Stimulated activated naive CD8-positive, alpha-beta T cell treated with anti-CD3 and anti-CD28 coated beads, Interleukin-15, amount 100 ng/mL, for 72 hours (primary cell): ENCODE measurements at regions not wholly inside any gene's neighbourhood (a gene's known extent, or its start where the extent isn't known, plus 50 kb on each side); places are given as distances from the start of the nearest gene placed in this dataset.
"Not testable (repeated sequence)": the region's sequence is repeated elsewhere in the genome, so short reads cannot be mapped to it uniquely, and the experiment has no call there.

ENCODE experiments used
- ATAC-seq: fragments of 150-1000 bp; cut with Tn5 transposase; 2 replicates; pipeline ENCODE4 v1.10.0; 2021; ENCODE audit warnings: mild to moderate bottlenecking, moderate library complexity
- DNase-seq, 2 donors: peaks; one replicate each; pipeline ENCODE4 v3.0.0; 2021 to 2022
- H3K27ac Mint-ChIP-seq, 2 donors: one replicate each; pipeline ENCODE4 v1.8.0; 2022; ENCODE audit warnings: mild to moderate bottlenecking in 2 of 2, mixed read lengths in 2 of 2, moderate library complexity in 2 of 2
- H3K27me3 Mint-ChIP-seq: one replicate; pipeline ENCODE4 v1.8.0; 2022; ENCODE audit warnings: mixed read lengths
- H3K4me1 Mint-ChIP-seq: one replicate; pipeline ENCODE4 v1.8.0; 2022; ENCODE audit warnings: mild to moderate bottlenecking, mixed read lengths
- H3K4me3 Mint-ChIP-seq, 2 donors: one replicate each; pipeline ENCODE4 v1.8.0; 2022; ENCODE audit warnings: mild to moderate bottlenecking in 2 of 2, mixed read lengths in 2 of 2, moderate library complexity in 1 of 2
- H3K9me3 Mint-ChIP-seq, 2 donors: one replicate each; pipeline ENCODE4 v1.8.0; 2022; ENCODE audit warnings: mixed read lengths in 2 of 2

GRCh38 chr10:117788911-117789310 lies 246.4 kb downstream of the EMX2 start:
- ATAC-seq: no peak
- Mint-ChIP-seq H3K27ac (no peak overlapping the region), H3K4me3 (no peak overlapping the region), H3K4me1 (no peaks in the 10 kb centered on the region), H3K27me3 (peaks cover 9% of the 10 kb centered on the region), H3K9me3 (no peaks in the 10 kb centered on the region)
- no peak for DNase-seq

GRCh38 chr10:117790179-117790578 lies 247.6 kb downstream of the EMX2 start:
- Mint-ChIP-seq H3K4me3 (no peak overlapping the region), H3K4me1 (no peaks in the 10 kb centered on the region), H3K27me3 (peaks cover 9% of the 10 kb centered on the region), H3K9me3 (no peaks in the 10 kb centered on the region), H3K27ac (no peak overlapping the region)
- ATAC-seq (no peak), DNase-seq (no peak)

GRCh38 chr10:117790621-117791020 lies 248.1 kb downstream of the EMX2 start:
- Mint-ChIP-seq H3K27me3 (peaks cover 9% of the 10 kb centered on the region), H3K9me3 (no peaks in the 10 kb centered on the region), H3K4me1 (no peaks in the 10 kb centered on the region), H3K4me3 (no peak overlapping the region), H3K27ac (no peak overlapping the region)
- DNase-seq: no peak
- no peak for ATAC-seq

- H3K9me3 Mint-ChIP-seq: no peaks in the 10 kb centered on the region
- H3K27me3 Mint-ChIP-seq: peaks cover 9% of the 10 kb centered on the region
- H3K27ac Mint-ChIP-seq: no peak overlapping the region
- ATAC-seq (no peak), DNase-seq (no peak)
- no peak overlapping the region for H3K4me3 Mint-ChIP-seq
- no peaks in the 10 kb centered on the region for H3K4me1 Mint-ChIP-seq
Measured at GRCh38 chr10:117792214-117792613, 249.7 kb downstream of the EMX2 start.

GRCh38 chr10:117796130-117796745 lies 250.5 kb downstream of the RAB11FIP2 start:
- Mint-ChIP-seq H3K4me1 (no peaks in the 10 kb centered on the region), H3K9me3 (no peaks in the 10 kb centered on the region), H3K4me3 (no peak overlapping the region), H3K27ac (no peak overlapping the region), H3K27me3 (peaks cover 9% of the 10 kb centered on the region)
- DNase-seq (no peak), ATAC-seq (no peak)

- H3K4me3 Mint-ChIP-seq: no peak overlapping the region
- H3K27ac Mint-ChIP-seq: no peak overlapping the region
- no peaks in the 10 kb centered on the region for H3K4me1 Mint-ChIP-seq
- no peak for DNase-seq
- no peak for ATAC-seq
- no peaks in the 10 kb centered on the region for H3K9me3 Mint-ChIP-seq
- peaks cover 4% of the 10 kb centered on the region for H3K27me3 Mint-ChIP-seq
Measured at GRCh38 chr10:117797296-117797695, 249.4 kb downstream of the RAB11FIP2 start.

- Mint-ChIP-seq H3K4me3 (no peak overlapping the region), H3K9me3 (no peaks in the 10 kb centered on the region), H3K27me3 (peaks cover 30% of the 10 kb centered on the region), H3K4me1 (no peaks in the 10 kb centered on the region), H3K27ac (no peak overlapping the region)
- peak; percentile 32 for ATAC-seq
- DNase-seq: no peak
Measured at GRCh38 chr10:117801691-117802090, 245.1 kb downstream of the RAB11FIP2 start.

- Mint-ChIP-seq H3K4me1 (no peaks in the 10 kb centered on the region), H3K27me3 (peaks cover 48% of the 10 kb centered on the region), H3K9me3 (peaks cover 0 to 11% of the 10 kb centered on the region in 2 donors), H3K27ac (no peak overlapping the region), H3K4me3 (no peak overlapping the region)
- no peak for DNase-seq
- peak; percentile 32 for ATAC-seq
Measured at GRCh38 chr10:117804470-117805011, 242.2 kb downstream of the RAB11FIP2 start.

- no peaks in the 10 kb centered on the region for H3K4me1 Mint-ChIP-seq
- H3K4me3 Mint-ChIP-seq: no peak overlapping the region
- DNase-seq (no peak), ATAC-seq (no peak)
- no peak overlapping the region for H3K27ac Mint-ChIP-seq
- H3K9me3 Mint-ChIP-seq: peaks cover 0 to 11% of the 10 kb centered on the region in 2 donors
- H3K27me3 Mint-ChIP-seq: peaks cover 48% of the 10 kb centered on the region
Measured at GRCh38 chr10:117805139-117805538, 241.6 kb downstream of the RAB11FIP2 start.

GRCh38 chr10:117807441-117807840 lies 239.3 kb downstream of the RAB11FIP2 start:
- DNase-seq: no peak
- H3K27me3 Mint-ChIP-seq: peaks cover 48% of the 10 kb centered on the region
- peak overlapping the region in 1 of 2 donors; percentile 83 for H3K27ac Mint-ChIP-seq
- no peak overlapping the region for H3K4me3 Mint-ChIP-seq
- ATAC-seq: no peak
- peaks cover 3 to 15% of the 10 kb centered on the region in 2 donors for H3K9me3 Mint-ChIP-seq
- no peaks in the 10 kb centered on the region for H3K4me1 Mint-ChIP-seq

GRCh38 chr10:117815816-117816215 lies 230.9 kb downstream of the RAB11FIP2 start:
- H3K27ac Mint-ChIP-seq, ATAC-seq, DNase-seq: not testable (repeated sequence)

GRCh38 chr10:117817116-117817515 lies 229.6 kb downstream of the RAB11FIP2 start:
- no peaks in the 10 kb centered on the region for H3K4me1 Mint-ChIP-seq
- no peak overlapping the region for H3K27ac Mint-ChIP-seq
- DNase-seq: no peak
- peaks cover 17% of the 10 kb centered on the region for H3K27me3 Mint-ChIP-seq
- ATAC-seq: no peak
- H3K9me3 Mint-ChIP-seq: peaks cover 0 to 15% of the 10 kb centered on the region in 2 donors
- no peak overlapping the region for H3K4me3 Mint-ChIP-seq

More at GRCh38 chr10:117815816-117816215, 230.9 kb downstream of the RAB11FIP2 start:
- not testable (repeated sequence) for H3K4me1 Mint-ChIP-seq, H3K4me3 Mint-ChIP-seq
- peaks cover 17% of the 10 kb centered on the region for H3K27me3 Mint-ChIP-seq
- H3K9me3 Mint-ChIP-seq: peaks cover 0 to 15% of the 10 kb centered on the region in 2 donors

- Mint-ChIP-seq H3K4me1 (no peaks in the 10 kb centered on the region), H3K9me3 (peaks cover 0 to 9% of the 10 kb centered on the region in 2 donors), H3K27me3 (peaks cover 17% of the 10 kb centered on the region), H3K4me3 (no peak overlapping the region), H3K27ac (no peak overlapping the region)
- no peak for DNase-seq
- ATAC-seq: no peak
Measured at GRCh38 chr10:117818721-117819120, 228.0 kb downstream of the RAB11FIP2 start.

- Mint-ChIP-seq H3K27ac (no peak overlapping the region), H3K4me1 (no peaks in the 10 kb centered on the region), H3K4me3 (no peak overlapping the region), H3K27me3 (peaks cover 17% of the 10 kb centered on the region), H3K9me3 (peaks cover 0 to 9% of the 10 kb centered on the region in 2 donors)
- no peak for ATAC-seq
- no peak for DNase-seq
Measured at GRCh38 chr10:117819304-117819703, 227.4 kb downstream of the RAB11FIP2 start.

GRCh38 chr10:117823980-117824379 lies 222.8 kb downstream of the RAB11FIP2 start:
- H3K4me1 Mint-ChIP-seq: no peaks in the 10 kb centered on the region
- no peaks in the 10 kb centered on the region for H3K9me3 Mint-ChIP-seq
- no peak overlapping the region for H3K27ac Mint-ChIP-seq
- peaks cover 7% of the 10 kb centered on the region for H3K27me3 Mint-ChIP-seq
- DNase-seq (no peak), ATAC-seq (no peak)
- no peak overlapping the region for H3K4me3 Mint-ChIP-seq

GRCh38 chr10:117830205-117830604 lies 216.5 kb downstream of the RAB11FIP2 start:
- no peak for DNase-seq
- Mint-ChIP-seq H3K27ac (peak overlapping the region; percentile 27 to 71), H3K4me1 (peaks cover 12% of the 10 kb centered on the region), H3K9me3 (no peaks in the 10 kb centered on the region), H3K4me3 (peak overlapping the region; percentile 60 to 75), H3K27me3 (no peaks in the 10 kb centered on the region)
- ATAC-seq: no peak
